DOHH2 (cell line): ENCODE measurements at regions not wholly inside any gene's neighbourhood (a gene's known extent, or its start where the extent isn't known, plus 50 kb on each side); places are given as distances from the start of the nearest gene placed in this dataset.

Experiments used
- CTCF ChIP-seq: fragments of 200-600 bp; sonication (generic); IDR thresholded peaks from one replicate; pipeline ENCODE4 v1.5.1; 2014; ENCODE audit warnings: antibody characterized with exemption, mild to moderate bottlenecking, low read depth, low read length; ENCODE audit not compliant: poor library complexity, severe bottlenecking
- EZH2phosphoT487 ChIP-seq: fragments of 200-600 bp; sonication (generic); IDR thresholded peaks from 2 replicates; pipeline ENCODE4 v1.6.1; 2017; ENCODE audit warnings: borderline replicate concordance, mild to moderate bottlenecking, antibody characterized with exemption, low read length, moderate library complexity, mixed read lengths

GRCh38 chr12:125418902-125419564 lies 353.8 kb downstream of the AACS start:
- TF ChIP-seq CTCF (no peak), EZH2phosphoT487 (peak; percentile 82; the same call in 1 of the 2 replicates)
